DMS 273 (cell line): ENCODE measurements at regions not wholly inside any gene's neighbourhood (a gene's known extent, or its start where the extent isn't known, plus 50 kb on each side); places are given as distances from the start of the nearest gene placed in this dataset.
"Not testable (repeated sequence)": the region's sequence is repeated elsewhere in the genome, so short reads cannot be mapped to it uniquely, and the experiment has no call there.

Experiments used
- DNase-seq: peaks from one replicate; lab custom pipeline; 2025; ENCODE audit not compliant: unreplicated experiment; lab: John Stamatoyannopoulos, UW

GRCh38 chr1:214095896-214096295 lies 108.1 kb downstream of the PROX1 start:
- not testable (repeated sequence) for DNase-seq

- no peak for DNase-seq
Observed at GRCh38 chr1:214101246-214101645, 113.5 kb downstream of the PROX1 start.

- no peak for DNase-seq
Observed at GRCh38 chr1:214101828-214102227, 114.1 kb downstream of the PROX1 start.

- no peak for DNase-seq
Observed at GRCh38 chr1:214102907-214103306, 115.1 kb downstream of the PROX1 start.

GRCh38 chr1:214103778-214104177 lies 116.0 kb downstream of the PROX1 start:
- DNase-seq: no peak

GRCh38 chr1:214106375-214106774 lies 118.6 kb downstream of the PROX1 start:
- no peak for DNase-seq

GRCh38 chr1:214107322-214108096 lies 119.7 kb downstream of the PROX1 start:
- no peak for DNase-seq

- no peak for DNase-seq
Observed at GRCh38 chr1:214108097-214108446, 120.3 kb downstream of the PROX1 start.

GRCh38 chr1:214111796-214112195 lies 124.0 kb downstream of the PROX1 start:
- DNase-seq: no peak

- no peak for DNase-seq
Observed at GRCh38 chr1:214116258-214116657, 128.5 kb downstream of the PROX1 start.

GRCh38 chr1:214117780-214118179 lies 130.0 kb downstream of the PROX1 start:
- DNase-seq: no peak

GRCh38 chr1:214120191-214120590 lies 132.4 kb downstream of the PROX1 start:
- peak; percentile 36 for DNase-seq

- DNase-seq: no peak
Observed at GRCh38 chr1:214120951-214121350, 133.2 kb downstream of the PROX1 start.

GRCh38 chr1:214122110-214122509 lies 134.3 kb downstream of the PROX1 start:
- DNase-seq: no peak

- DNase-seq: peak; percentile 90
Observed at GRCh38 chr1:214123061-214123784, 135.4 kb downstream of the PROX1 start.

- no peak for DNase-seq
Observed at GRCh38 chr1:214124281-214124805, 136.6 kb downstream of the PROX1 start.

GRCh38 chr1:214124915-214125314 lies 137.1 kb downstream of the PROX1 start:
- no peak for DNase-seq

GRCh38 chr1:214125819-214126218 lies 138.0 kb downstream of the PROX1 start:
- no peak for DNase-seq

GRCh38 chr1:214126697-214127146 lies 138.9 kb downstream of the PROX1 start:
- DNase-seq: no peak

- no peak for DNase-seq
Observed at GRCh38 chr1:214127705-214128104, 139.9 kb downstream of the PROX1 start.

- DNase-seq: no peak
Observed at GRCh38 chr1:214135886-214136285, 145.1 kb upstream of the SMYD2 start.

- DNase-seq: no peak
Observed at GRCh38 chr1:214136324-214136919, 144.5 kb upstream of the SMYD2 start.
